GM04503 (cell line): ENCODE measurements at regions not wholly inside any gene's neighbourhood (a gene's known extent, or its start where the extent isn't known, plus 50 kb on each side); places are given as distances from the start of the nearest gene placed in this dataset.

Experiments
- DNase-seq: peaks from one replicate; pipeline ENCODE4 v3.0.0-alpha.2; 2012; ENCODE audit warnings: low read depth

DNA sequence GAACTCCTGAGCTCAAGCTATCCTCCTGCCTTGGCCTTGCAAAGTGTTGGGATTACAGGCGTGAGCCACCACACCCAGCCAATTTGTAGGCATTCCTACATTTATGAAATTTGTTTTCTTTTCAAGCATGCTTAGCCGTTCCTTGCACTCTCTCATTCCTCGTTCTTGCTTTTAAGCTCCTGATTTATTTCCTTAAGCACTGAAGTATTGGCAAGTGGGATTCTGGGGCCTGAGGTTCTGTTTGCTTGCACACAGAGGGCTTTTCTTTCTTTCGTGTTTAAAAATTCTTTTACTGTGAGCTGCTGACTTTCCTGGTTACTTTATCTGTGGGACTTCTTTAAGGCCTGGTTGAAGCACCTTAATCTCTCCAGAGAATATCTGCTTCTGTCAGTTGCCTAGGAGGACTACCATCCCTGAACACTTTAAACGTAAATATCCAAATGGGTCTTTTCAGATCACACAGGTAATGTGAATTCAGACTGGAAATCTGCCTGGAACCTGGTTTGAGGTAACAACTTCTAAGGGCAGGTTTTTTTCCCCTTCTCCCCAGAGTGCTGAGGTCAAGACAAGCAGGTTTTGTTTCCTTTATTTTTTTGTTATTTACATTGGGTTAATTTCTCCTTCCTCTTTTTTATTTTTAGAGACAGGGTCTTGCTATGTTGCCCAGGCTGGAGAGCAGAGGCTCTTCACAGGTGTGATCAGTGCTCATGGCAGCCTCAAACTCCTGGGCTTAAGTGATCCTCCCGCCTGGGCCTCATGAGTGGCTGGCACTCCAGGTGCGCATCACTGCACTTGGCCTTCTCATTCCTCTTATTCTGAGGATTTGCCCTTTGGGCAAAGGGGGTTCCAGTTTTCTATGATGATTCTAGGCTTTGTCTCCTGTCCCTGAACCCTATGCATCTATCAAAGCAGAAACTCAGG lies 102.9 kb downstream of the PFKFB3 start:
- no peak for DNase-seq

DNA sequence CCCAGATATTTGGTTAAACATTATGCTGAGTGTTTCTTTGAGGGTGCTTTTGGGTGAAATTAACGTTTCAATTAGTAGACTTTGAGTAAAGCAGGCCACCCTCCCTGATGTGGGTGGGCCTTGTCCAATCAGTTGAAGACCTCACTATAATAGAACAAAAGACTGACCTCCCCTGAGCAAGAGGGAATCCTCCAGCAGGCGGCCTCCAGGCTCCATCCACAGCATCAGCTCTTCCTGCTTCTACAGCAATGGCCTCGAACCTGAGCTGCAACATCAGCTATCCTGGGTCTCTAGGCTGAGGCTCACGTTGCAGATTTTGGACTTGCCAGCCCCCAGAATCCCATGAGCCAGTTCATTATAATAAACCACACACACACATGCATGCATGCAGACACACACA lies 104.2 kb downstream of the PFKFB3 start:
- DNase-seq: no peak

DNA sequence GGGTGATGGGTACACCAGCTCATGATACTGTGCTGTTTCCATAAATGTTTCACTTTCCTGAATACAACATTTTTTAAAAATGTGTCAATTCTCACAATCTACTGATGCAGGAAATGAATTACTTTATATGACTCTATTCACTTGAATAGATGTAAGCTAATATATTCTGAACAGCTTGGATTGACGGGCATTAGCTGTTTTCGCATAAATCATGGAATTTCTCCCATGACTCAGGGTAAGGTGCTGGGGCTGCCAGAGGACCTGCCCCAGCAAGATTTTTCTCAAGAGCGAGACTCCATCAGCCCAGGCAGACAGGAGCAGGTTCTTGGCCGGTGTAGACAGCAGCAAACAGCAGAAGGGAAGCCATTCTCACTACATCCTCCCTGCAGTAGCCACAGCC lies 107.1 kb downstream of the PFKFB3 start:
- DNase-seq: no peak

DNA sequence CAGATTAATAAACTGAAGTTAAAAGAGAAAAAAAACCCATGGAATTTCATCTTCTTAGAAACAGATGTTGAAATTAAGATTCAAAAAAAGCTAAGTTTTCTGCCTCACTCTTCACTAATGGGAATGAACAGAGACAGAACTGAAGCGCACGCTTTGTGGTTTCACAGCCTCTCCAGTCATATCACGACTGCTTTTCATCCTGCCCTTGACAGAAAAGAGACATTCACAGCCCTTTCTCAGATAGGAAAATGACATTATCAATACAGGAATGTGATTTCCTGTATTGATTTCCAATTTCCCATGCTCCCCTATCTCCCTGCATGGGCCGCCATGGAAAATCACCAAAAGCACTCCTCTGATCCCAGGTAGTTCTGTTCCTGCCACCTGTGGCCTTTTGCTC lies 108.2 kb downstream of the PFKFB3 start:
- DNase-seq: no peak

DNA sequence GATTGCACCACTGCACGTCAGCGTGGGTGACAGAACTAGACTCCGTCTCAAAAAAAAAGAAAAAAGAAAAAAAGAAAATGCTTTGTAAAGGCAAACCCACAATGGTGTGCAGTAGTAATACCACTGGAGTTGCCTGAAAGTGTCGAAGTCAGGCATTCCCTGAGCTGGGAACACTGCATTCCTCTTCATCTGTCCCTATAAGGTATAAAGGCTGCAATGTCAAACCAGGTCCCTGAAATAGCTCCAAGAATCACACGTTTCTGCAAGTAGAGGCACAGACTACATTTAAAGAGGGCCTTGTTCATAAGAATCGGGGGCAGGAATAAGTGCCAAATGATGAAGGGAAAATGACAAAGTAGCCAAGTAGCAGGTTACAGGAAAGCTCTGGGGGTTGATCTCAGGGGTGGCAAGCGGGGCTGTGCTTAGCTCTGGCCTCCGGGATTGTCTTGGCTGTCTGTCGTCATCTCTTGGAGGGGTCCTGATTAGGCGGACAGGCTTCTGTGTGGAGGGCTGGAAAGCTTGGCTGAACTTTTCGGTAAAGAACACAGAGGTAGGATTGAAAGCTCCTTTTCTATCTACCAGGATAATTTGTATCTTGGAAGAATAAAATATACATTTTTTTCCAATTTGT lies 109.1 kb downstream of the PFKFB3 start:
- DNase-seq: no peak

DNA sequence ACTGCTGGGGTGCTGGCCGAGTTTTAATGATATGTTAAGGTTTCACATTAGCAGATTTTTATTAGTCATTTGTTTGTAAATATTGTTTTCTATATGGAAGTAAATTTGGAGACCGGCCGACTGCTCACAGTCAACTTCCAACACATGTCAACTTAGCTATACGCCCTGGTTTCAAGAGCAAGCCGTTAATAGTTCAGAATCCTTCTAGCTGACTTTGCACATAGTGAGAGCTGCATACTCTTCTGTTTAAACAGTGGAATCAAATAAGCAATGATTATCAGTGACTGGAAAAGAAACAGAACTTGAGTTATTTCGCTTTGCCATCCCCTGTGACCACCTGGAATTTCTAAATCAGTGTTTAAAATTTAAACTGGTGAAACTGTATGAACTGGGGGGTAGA lies 109.9 kb downstream of the PFKFB3 start:
- no peak for DNase-seq

DNA sequence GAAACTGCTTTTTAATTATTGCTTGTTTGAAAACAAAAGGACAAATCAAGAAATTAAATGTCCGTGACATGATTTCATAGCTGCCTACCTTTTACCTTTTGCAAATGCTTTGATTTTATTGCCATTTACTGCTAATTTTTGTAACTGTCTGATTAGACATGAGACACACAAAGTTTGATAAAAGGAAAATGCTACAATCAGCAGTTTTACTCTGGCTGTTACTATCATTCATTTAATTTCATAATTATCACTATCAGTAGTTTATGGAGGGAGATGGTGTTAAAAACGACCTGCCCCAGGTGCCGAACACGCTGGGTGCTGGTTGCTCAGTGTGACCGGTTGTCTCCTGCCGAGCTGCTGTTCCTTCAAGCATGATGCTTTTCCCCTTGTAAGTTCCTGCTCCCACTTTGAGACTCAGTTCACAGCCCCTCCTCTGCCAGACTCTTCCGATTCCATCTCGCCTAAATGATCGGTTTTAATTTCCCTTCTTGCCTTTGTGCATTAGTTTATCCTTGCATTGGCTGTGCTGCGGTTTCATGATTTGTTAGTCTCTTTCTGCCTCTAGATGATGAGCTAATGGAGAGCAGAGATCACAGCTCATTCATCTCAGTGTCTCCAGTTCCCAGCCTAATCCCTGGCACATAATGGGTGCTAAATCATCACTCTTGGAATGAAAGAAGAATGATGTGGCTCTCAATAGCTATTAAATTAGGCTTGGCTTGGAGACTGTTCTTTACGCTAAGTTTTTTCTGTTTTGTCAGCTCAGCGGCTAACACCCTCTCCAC lies 110.6 kb downstream of the PFKFB3 start:
- DNase-seq: no peak

DNA sequence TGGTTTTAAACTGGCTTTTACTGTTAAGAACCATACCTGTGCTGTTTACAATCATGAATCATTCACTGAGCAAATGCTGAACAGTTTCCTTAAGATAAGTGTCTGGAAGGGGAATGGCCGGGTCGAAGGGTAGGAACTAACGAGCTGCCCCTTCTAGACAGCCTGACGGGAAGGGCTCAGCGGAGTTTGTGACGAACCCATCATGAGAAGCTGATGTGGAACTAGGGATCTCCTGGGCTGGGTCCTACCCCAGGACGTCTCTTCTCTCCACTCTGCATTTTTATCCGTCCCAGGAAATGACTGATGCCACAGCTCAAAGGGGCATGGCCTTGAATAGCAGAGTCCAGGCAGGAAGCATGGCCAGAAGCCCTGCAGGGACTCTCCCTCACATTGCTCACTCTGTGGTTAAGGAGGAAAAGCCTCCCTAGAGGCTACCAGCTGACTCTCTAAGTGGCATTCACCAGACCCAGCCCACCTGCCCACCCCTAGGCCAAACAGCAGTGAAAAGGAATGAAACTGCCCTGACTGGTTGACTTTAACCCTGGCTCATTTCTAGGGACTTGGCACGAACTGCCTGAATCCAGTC lies 112.0 kb downstream of the PFKFB3 start:
- no peak for DNase-seq

DNA sequence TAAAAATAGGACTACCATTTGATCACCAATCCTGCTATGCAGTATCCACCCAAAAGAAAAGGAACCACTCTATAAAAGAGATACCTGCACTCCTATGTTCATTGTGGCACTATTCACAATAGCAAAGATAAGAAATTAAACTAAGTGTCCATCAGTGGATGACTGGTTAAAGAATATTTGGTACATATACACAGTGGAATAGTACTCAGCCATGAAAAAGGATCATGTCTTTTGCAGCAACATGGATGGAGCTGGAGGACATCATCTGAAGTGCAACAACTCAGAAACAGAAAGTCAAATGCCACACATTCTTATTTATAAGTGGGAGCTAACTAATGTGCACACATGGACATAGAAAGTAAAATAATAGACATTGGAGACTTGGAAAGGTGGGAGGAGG lies 116.4 kb downstream of the PFKFB3 start:
- no peak for DNase-seq

DNA sequence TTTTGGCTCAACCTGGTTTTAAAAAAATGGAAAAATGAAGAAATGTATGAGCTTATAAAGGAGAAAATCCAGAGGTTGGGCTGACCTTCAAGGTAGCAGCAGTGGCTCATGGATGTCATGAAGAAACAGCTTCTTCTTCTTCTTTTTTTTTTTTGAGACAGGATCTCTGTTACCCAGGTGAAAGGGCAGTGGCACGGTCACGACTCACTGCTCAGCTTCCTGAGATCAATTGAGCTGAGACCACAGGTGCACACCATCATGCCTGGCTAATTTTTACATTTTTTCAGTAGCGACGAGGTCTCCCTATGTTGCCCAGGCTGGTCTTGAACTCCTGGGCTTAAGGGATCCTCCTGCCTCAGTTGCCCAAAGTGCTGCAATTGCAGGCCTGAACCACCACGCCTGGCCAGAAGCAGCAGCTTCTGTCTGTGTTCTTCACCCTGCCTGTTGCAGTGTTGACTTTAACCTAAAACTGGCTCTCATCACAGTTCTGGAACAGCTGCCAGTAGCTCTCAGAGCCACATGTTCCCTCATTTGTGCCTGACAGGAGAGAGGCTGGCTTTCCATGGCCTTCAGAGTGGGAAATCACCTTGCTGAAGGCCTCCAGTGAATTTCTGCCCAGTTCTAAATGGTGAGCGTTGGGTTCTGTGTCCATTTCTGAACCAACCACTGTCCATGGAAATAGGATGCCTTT lies 117.7 kb downstream of the PFKFB3 start:
- no peak for DNase-seq

DNA sequence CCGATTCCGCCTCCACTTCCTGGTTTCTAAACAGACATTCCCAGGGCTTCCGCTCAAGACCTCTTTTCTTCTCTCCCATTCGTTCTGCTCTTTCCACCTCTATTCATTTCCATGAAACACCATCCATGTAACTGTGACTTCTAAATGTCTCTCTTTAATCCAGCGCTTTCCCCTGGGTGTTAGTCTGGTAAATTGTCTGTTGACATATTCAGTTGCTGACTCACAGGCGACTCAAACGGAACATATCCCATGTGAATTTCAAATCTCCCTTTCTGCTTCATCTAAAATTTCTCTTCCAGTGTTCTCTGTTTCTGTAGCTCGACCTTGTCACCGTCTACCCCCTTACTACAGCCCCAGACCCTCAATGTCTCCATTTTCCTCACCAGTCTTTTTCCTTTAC lies 119.1 kb downstream of the PFKFB3 start:
- DNase-seq: no peak

DNA sequence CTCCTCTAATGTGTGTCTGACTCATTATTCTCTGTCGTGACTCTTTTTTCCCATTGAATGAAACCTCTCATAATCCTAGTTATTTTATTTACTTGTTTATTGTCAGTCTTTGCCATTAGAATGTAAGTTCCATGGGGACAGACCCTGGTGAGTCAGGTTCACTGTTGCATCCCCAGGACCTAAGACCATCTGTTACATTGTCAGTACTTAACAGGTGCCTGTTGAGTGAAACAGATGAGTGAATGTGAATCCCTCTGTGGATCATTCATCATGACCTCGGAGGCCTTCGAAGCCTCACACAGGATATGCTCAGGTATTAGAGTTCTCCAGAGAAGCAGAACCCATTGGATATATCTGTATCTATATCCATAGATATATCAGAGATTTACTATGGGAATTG lies 120.1 kb downstream of the PFKFB3 start:
- no peak for DNase-seq

DNA sequence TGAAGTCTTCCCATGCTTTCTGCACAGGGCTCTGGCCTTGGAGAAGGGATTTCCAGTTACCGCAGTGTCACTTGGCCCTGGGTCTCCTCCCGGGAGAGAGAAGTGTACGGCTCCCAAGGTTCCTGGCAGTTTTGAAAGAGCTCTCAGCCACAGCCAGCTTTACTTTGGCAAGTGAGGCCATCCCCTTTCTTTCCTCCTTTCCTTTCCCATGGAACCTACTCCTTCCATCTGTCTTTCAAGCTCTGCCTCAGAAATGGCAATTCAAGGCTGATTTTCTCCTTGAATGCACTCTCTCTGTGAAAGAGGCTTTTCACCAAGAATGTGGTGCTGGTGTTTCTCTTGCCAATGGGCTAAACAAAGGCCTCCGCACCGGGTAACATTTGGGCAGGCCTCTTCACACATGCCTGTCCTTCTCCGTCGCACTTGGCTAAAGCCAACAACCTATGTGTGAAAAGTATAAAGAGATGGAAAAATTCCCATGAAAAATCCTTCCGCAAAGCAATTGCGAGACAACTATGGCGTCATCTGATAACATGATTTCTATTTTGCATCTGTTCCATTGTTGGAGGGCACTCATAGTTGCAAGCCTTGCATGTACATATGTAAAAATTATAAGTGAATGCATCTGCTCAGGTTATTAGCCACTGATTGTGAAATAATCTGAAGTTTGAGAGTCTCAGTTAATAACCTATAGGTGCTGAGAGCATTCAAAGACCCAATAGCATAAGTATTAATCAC lies 125.4 kb downstream of the PFKFB3 start:
- DNase-seq: no peak

DNA sequence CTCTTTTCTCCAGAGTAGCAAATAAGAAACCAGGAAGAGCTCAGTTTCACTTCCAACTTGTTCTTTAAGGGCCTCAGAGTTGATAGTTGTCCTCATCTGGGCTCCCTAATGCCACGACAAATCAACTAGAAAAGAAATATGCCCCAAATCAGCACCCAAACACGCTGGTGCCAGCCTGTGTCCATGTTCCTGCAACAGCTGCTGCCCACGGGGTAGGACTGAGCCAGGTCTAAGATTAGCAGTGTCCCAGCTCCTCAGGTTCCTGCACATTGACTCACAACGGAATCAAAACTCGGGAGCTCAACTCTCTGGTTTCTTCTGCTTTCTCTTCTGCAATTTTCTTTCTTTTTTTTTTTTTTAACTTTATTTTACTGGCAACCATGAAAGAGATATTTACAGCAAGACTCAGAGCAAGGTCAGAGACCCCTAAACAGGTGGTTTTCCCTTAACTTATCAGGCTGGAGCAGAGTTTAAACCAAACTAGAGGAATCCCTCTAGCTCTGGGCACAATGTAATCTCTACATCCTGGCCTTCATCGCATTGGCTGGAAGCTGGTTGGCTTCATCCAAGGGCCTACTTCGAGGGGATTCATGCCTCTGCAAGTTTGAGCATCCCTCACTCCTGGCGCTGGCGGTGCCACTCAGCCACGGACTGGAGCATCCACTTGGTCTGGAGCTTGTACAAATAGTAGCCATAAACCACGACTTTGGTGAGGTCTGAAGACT lies 126.1 kb downstream of the PFKFB3 start:
- DNase-seq: no peak

DNA sequence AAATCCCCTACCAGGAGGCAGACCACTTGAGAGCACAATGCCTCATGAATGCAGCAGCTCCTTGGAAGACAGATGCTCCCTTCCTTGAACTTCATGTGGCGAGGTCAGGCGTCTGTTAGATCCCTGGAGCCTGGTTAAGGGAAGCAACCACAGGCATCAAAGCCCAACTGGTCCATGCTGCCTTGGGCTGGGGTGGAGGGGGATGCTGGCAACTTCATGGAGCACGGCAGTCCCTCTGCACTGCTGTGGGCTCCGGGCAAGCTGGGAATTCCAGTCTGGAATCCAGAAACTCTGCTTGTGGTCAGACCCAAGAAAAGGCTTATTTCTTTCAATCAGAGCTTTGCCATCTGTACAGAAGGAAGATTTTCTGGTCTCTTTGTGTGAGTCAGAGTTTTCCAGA lies 130.4 kb downstream of the PFKFB3 start:
- DNase-seq: no peak

DNA sequence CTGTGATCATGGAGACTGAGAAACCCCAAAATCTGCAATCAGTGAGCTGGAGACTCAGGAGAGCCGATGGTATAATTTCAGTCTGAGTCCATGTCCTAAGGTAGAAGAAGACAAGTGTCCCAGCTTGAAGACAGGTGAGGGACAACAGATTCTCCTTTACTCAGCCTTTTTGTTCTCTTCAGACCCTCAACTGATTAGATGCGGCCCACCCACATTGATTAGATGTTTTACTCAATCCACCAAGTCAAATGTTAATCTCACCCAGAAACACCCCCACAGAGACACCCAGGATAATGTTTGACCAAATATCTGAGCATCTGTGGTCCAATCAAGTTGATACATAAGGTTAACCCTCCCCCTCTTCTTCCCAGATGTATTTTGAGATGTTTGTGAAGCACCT lies 131.2 kb downstream of the PFKFB3 start:
- no peak for DNase-seq

DNA sequence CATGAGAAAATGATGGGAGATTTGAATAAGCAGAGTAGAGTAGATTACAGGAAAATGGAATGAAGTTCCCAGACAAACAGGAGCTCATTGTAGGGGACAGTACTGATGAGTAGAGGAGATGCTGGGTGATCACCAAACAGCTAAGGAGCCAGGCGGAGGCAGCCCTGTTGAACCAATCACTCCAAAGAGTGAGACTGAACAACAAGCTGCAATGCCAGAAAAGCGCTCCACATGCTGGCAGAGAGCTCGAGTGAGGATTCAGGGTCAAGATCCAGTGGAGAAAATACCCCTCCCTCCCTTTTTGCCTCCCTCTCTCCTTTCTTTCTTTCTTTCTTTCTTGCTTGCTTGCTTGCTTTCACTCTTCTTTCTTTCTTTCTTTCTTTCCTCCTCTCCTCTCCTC lies 133.3 kb downstream of the PFKFB3 start:
- DNase-seq: no peak

DNA sequence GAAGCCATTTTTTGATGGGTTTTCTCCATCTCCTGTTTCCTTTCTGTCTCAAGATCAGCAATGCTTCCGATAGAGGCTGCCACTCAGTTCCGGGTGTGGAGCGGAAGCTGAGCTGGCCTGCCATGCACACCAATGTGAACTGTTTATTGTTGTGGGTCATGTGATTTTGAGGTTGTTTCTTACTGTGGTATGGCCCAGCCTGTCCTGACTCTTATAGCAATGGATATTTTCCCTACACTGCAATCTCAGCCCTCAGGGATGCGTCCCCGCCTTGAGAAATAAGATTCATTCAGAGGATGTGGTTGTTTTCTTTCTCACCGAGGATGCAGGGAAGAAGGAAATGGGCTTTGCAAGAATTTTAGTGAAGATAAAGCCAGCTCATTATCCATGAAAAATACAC lies 134.7 kb downstream of the PFKFB3 start:
- no peak for DNase-seq

DNA sequence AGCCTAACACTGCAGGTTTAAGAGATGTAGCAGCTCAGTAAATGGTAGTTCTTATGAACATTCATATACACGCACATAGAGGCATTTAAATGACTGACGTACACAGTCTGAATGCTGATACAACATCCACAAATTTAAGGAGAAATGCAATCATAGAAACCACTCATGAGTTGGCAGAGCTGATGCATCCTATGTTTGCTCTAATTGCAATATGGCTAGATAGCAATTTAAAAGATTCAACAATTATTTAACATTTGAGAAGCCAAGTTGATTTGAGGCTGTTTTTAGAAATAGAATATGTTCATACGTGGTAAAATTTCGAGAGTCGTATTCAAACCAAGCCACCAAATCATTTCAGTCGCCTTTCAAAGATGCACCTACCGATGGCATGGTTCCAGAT lies 135.6 kb downstream of the PFKFB3 start:
- no peak for DNase-seq

DNA sequence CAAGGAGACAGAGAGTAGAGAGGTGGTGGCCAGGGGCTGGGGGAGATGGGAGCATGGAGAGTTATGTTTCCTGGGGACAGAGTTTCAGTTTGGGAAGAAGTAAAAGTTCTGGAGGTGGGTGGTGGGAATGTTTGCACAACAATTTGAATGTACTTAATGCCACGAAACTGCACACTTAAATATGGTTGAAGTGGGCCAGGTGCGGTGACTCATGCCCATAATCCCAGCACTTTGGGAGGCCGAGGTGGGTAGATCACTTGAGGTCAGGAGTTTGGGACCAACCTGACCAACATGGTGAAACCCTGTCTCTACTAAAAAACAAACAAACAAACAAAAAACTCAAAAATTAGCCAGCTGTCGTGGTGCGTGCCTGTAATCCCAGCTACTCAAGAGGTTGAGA lies 137.2 kb downstream of the PFKFB3 start:
- no peak for DNase-seq
